Fibroblast of the conjunctiva (primary cell): ENCODE measurements at regions not wholly inside any gene's neighbourhood (a gene's known extent, or its start where the extent isn't known, plus 50 kb on each side); places are given as distances from the start of the nearest gene placed in this dataset.
"Not testable (repeated sequence)": the region's sequence is repeated elsewhere in the genome, so short reads cannot be mapped to it uniquely, and the experiment has no call there.

Experiments
- DNase-seq: peaks from one replicate; pipeline ENCODE4 v3.0.0-alpha.2; 2010; ENCODE audit warnings: low read depth

DNA sequence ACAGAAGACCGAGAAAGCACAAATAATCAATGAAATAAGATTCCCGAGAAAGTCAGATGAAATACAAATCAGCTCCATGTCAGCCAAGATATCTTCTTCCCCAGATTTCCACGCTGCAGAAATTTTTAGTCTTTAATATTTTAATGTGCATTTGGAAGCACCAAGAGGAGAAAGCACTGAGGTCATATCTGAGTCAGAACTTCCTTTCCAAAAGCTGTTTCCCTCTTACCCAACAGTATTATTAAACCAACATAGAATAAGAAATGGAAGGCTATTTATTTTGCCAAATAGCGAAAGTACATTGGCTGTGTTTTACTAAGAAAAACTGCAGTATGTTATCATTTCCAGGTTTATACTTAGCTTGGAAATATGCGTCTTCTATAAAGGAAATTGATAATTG, 772.1 kb upstream of the CDH9 start:
- peak; percentile 2 for DNase-seq

GRCh38 chr5:27797220-27797619, 758.8 kb upstream of the CDH9 start:
- DNase-seq = no peak

DNA sequence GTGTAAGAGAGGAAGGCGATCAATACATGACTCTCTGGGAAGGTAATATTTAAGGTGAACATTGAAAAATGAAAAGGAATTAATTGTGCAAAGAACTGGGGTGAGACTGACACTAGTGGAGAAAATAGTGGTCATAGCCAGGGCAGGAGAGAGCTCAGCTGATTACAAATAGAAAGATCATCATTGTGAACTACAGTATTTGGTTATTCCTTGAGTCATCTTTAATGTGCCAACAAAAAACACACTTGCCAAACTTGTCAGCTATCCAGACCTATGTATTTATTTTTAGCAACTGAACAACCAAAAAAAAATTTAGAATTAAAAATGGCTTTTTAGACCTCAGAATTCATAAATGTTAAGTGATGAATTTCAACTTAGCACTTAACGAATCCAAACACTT, 749.8 kb upstream of the CDH9 start:
- DNase-seq = no peak

GRCh38 chr5:27784317-27784716, 745.9 kb upstream of the CDH9 start:
- no peak for DNase-seq

GRCh38 chr5:27778121-27778520, 739.7 kb upstream of the CDH9 start:
- no peak for DNase-seq

GRCh38 chr5:27773636-27774035, 735.2 kb upstream of the CDH9 start:
- DNase-seq = no peak

- no peak for DNase-seq
Observed at GRCh38 chr5:27773166-27773565, 734.8 kb upstream of the CDH9 start.

DNA sequence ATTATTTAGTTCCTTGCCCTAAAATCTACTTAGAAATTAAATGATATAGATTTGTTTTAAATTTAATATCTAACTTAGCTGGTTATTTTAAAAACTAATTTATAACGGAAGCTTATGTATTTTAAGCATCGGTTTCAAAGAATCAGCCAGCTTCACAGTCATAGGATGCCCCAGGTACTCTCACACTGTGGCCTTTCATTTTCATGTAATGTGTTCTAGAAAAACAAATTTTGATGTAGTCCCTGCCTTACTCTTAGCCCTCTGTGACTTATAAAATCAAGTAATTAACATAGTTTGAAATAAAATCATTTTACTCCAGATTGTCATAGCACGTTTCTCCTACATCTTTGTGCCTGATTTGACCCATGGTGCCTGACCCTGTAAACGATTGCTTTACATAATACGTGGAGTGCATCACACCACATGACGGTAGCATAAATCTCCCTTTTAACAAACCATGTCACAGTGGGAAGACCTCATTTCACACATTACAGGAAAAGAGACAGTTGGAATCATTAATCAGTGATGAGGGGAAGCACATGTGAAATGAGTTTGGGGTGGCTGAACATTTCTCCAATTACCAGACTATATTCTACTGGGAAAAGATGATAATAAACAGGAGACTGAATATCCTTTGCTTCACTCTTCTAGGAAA, 731.5 kb upstream of the CDH9 start:
- no peak for DNase-seq

DNA sequence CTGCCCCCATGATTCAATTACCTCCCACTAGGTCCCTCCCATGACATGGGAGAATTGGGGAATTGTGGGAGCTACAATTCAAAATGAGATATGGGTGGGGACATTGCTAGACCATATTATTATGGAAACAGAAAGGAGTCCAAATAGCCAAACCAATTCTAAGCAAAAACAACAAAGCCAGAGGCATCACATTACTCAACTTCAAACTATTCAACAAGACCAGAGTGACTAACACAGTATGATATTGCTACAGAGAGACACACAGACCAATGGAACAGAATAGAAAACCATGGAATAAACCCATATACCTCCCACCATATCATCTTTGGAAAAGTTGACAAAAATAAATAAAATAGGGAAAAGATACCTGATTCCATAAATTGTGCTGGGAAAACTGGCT, 710.5 kb upstream of the CDH9 start:
- no peak for DNase-seq

DNA sequence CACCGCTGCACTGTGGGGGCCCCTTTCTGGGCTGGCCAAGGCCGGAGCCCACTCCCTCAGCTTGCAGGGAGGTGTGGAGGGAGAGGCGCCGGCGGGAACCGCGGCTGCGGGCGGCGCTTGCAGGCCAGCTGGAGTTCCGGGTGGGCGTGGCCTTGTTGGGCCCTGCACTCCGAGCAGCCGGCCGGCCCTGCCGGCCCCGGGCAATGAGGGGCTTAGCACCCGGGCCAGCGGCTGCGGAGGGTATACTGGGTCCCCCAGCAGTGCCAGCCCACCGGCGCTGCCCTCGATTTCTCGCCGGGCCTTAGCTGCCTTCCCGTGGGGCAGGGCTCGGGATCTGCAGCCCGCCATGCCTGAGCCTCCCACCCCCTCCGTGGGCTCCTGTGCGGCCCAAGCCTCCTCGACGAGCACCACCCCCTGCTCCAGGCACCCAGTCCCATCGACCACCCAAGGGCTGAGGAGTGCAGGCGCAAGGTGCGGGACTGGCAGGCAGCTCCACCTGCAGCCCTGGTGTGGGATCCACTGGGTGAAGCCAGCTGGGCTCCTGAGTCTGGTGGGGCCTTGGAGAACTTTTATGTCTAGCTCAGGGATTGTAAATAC, 705.1 kb upstream of the CDH9 start:
- DNase-seq = not testable (repeated sequence)

DNA sequence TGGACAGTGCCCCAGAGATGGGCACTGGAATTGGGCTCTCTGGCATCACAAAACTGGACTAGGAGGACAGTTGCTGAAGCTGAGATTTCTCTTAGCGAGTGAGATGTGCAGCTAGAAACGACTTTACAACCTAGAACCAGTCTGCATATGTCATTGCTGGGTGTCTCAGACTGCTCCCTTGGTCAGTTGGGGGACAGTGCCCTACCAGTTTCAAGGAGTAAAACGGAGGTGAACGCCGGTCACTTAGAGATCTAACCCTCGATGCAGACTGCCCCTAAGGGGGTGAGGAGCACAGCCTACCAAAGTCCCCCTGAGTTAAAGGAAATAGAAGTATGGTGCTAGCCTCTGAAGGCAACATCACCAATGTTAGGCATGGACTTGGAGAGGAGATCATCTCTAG, 704.4 kb upstream of the CDH9 start:
- DNase-seq = no peak

DNA sequence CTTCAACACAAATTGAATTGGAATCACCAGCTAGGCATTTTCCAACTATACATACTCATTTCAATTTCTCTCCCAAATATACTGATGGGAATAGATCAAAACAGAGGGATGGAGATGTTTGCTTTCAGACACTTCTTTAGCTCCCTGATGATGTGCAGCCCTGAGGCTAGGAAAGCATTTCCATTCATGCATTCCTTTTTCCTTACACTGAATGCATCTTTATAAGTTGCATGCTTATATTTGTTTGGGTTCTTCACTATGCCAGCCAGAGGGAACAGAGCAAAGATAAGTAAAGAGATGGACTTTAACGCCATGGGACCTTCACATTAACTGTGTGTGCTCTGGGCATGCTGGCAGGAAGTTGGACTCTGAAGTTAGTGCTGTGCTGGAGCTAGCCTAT, 696.5 kb upstream of the CDH9 start:
- DNase-seq = no peak

GRCh38 chr5:27733237-27733636, 694.9 kb upstream of the CDH9 start:
- no peak for DNase-seq

DNA sequence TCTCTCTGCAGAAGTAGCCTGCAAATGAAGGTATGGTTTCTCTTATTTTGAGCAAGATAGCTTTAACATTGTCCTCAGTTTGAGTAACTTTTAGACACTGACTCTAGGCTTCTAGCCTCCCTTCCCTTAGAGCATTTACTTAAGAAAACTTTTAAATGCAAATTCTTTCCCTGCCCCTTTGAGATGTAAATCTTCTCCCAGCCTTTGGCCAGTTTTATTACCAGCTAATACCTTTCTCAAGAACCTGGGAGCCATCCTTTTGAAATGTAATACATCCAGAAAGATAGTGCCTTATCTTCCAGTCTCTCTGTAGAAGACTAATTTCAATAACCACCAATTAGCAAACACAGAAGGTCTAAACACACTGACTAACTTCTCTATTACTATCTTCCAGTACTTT, 688.9 kb upstream of the CDH9 start:
- DNase-seq = no peak

GRCh38 chr5:27722337-27722736, 684.0 kb upstream of the CDH9 start:
- no peak for DNase-seq

DNA sequence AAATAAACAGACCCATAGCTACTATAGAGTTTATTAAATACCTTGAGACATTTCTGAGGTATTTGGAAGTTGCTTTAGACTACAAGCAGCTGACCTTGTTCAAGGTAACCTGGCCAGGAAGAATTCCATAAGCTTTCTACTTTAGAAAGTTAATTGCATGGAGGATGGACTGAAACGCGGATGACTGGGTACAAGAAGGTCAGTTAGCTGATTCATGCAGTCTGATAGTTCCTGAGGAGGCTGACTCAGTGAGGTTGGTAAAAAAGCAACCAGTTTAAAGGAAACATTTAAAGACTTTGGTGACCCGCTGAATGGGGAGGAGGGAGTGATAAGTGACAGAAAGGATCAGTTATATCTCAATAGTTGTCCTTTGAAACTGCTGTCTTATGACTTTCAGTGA, 670.1 kb upstream of the CDH9 start:
- DNase-seq = no peak

DNA sequence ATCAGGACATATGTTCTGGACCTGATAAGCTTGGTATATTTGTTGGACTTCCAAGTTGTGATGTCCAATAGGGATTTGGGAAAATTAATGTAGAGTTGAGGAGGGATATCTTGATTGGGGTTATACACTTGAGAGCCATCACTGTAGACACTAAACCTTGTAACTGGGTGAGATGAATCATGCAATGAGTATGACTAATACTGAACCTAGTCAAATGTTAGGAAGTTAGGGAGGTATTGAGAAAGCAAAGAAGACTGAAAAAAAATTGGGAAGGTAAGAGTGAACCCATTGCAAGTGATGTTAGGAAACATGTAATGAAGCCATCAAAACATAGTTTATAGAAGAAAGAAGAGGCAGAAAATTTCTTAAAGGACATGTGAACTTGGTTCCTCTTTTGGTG, 668.4 kb upstream of the CDH9 start:
- no peak for DNase-seq

GRCh38 chr5:27705661-27706060, 667.3 kb upstream of the CDH9 start:
- no peak for DNase-seq

DNA sequence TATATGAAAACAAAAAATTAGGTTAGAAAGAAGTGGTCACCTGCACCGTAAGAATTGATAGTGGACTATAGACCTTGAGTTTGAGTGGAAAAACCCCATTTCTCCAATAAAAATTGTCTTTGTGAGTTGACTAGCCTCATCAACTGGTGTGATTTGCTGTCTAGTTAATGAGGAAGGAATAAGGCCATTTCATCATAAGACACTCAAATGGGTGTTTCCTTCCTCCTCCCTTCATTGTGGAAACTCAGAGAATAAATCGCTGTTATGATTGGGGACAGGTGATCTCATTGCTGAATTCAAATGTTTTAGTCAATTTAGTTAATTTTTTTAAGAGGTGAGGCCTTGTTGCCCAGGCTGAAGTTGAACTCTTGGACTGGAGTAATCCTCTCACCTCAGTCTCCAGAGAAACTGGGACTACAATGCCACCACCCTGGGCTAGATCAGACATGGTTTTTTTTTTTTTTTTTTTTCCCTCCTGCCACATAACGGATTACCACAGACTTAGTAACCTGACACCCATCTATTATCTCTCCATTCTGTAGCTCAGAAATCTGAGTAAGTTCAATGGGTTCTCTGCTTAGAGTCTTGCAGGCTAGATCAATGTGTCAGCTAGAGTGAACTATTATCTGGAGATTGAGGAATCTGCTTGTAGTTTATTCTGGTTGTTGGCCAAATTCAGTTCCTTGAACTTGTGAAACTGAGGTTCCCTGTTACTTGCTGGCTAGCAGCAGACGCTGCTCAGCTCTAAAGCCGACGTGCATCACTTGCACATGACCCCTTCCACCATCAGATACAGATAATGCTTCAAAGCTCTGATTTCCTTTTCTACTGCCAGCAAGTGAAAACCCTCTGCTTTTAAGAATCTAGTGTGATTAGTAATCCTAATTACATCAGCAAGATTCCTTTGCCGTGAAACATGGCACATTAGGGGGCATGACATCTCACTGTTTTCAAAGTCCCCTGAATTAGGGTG, 663.8 kb upstream of the CDH9 start:
- DNase-seq = peak; percentile 14

- DNase-seq = no peak
Observed at GRCh38 chr5:27700526-27700925, 662.1 kb upstream of the CDH9 start.

DNA sequence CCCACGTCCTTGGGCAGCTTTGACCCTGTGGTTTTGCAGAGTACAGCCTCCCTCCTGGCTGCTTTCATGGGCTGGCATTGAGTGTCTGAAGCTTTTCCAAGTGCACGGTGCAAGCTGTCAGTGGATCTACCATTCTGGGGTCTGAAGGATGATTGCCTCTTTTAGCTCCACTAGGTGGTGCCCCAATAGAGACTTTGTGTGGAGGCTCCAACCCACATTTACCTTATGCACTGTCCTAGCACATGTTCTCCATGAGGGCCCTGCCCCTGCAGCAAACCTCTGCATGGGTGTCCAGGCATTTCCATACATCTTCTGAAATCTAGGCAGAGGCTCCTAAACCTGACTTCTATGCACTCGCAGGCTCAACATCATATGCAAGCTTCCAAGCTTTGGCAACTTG, 644.2 kb upstream of the CDH9 start:
- DNase-seq = no peak

GRCh38 chr5:27652505-27652904, 614.1 kb upstream of the CDH9 start:
- DNase-seq = no peak

DNA sequence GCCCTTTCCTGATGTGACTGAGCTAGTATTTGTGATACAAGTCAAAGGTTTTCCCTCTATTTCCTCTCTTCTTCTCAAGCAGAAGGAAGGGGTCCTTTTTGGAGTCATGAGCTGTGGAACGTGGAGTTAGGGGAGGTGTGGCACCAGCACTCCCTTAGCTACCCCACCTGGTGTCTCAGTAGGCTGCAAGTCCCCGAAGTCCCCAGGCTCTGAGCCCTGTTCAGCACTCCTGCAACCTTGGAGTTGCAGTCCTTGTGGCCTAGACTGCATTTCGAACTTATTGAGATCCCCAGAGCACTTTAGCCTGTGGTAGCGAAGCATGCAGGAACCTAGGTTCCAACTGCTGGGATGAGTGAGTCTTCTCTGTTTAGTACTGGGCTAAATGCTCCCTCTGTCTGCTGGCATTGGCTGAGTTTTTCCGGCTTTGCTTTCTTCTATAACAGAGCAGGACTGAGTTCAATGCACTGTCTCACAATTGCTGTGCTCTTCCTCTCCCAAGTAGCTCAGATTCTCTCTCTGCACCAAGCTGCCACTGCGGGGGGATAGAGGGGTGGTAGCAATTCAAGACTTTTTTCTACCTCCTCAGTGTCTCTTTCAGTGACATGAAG, 600.7 kb upstream of the CDH9 start:
- no peak for DNase-seq
